Neuron (in vitro differentiated cells): ENCODE measurements at regions not wholly inside any gene's neighbourhood (a gene's known extent, or its start where the extent isn't known, plus 50 kb on each side); places are given as distances from the start of the nearest gene placed in this dataset.

Experiments used
- H2AFZ ChIP-seq: one replicate; pipeline ENCODE4 v1.6.1; 2013; ENCODE audit warnings: low read depth, mild to moderate bottlenecking, inconsistent platforms, low read length, moderate library complexity
- H3K27me3 ChIP-seq: one replicate; pipeline ENCODE4 v1.6.1; 2013; ENCODE audit warnings: low read length; ENCODE audit not compliant: insufficient read depth
- H3K36me3 ChIP-seq: one replicate; pipeline ENCODE4 v1.6.1; 2013; ENCODE audit warnings: low read length; ENCODE audit not compliant: insufficient read depth
- H3K4me1 ChIP-seq: one replicate; pipeline ENCODE4 v1.6.1; 2013; ENCODE audit warnings: low read length; ENCODE audit not compliant: insufficient read depth
- H3K4me3 ChIP-seq: 2 replicates; pipeline ENCODE4 v1.5.1; 2013; ENCODE audit warnings: mild to moderate bottlenecking, low read length, moderate library complexity
- H3K9me3 ChIP-seq: one replicate; pipeline ENCODE4 v1.6.1; 2013; ENCODE audit warnings: low read length

DNA sequence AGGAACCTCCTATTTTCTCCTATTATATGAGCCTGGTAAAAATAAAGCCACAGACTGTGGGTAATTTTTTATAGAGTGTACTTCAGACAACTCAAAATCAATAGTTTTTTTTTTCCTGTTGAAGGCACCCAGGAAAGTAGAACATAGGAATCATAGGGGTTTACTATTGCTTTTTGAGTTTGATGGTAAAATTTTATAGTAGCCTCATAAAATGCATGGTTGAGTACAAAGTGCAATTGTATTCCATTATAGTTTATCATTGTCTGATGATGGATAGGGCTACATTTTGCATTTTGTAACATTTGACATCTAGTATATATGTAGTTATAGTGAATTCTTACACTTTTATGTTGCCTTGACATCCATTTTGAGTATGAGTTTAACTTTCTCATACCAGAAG lies 455.0 kb downstream of the STIM2 start:
- Histone ChIP-seq H3K4me1 (peaks cover 11% of the 10 kb centered on the region), H3K9me3 (no peaks in the 10 kb centered on the region), H3K36me3 (no peaks in the 10 kb centered on the region), H3K27me3 (no peaks in the 10 kb centered on the region), H3K4me3 (no peak overlapping the region), H2AFZ (no peak overlapping the region)

DNA sequence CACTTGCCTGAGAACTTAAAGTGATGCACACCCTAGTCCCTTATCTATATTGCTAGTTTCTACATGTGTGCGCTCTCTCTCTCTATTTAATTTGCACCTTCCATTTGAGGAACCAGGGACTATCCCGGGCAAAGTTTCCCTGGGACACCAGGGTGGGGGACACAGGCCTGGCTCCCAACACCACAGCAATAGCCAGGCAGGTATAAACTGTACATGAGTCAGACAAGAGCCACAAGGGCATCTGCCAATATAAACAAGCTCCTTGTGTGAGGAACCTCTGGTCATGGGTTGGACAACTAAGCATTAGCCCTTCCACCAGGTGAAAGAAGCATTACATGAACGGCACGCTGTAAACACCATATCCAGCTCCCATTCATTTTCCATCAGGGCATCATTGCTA lies 455.5 kb downstream of the STIM2 start:
- no peaks in the 10 kb centered on the region for H3K27me3 ChIP-seq
- peaks cover 11% of the 10 kb centered on the region for H3K4me1 ChIP-seq
- H3K4me3 ChIP-seq = no peak overlapping the region
- H3K36me3 ChIP-seq = no peaks in the 10 kb centered on the region
- no peak overlapping the region for H2AFZ ChIP-seq
- H3K9me3 ChIP-seq = no peaks in the 10 kb centered on the region

GRCh38 chr4:27318740-27319139 lies 458.1 kb downstream of the STIM2 start:
- no peak overlapping the region for H2AFZ ChIP-seq
- peaks cover 6% of the 10 kb centered on the region for H3K4me1 ChIP-seq
- no peaks in the 10 kb centered on the region for H3K36me3 ChIP-seq
- H3K9me3 ChIP-seq = no peaks in the 10 kb centered on the region
- no peak overlapping the region for H3K4me3 ChIP-seq
- no peaks in the 10 kb centered on the region for H3K27me3 ChIP-seq

DNA sequence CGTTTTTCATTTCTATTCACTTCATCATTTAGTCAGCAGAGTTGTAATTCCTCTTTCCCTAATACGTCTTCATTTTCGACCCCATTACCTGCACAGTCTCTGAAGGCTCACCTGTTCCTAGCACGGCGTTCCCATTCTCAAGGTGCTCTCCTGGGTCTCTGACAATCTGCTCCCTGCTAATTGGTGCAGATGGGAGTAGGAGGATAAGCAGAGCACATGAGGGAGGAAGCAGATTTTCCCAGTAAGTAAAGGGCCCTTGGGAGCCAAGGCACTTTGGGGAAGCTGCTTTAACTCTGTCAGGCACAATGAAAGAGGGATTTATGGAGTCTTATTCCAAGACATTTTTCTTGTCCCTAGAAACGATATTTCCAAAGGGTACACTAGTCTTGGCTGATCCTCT lies 466.4 kb downstream of the STIM2 start:
- no peaks in the 10 kb centered on the region for H3K27me3 ChIP-seq
- no peaks in the 10 kb centered on the region for H3K36me3 ChIP-seq
- H3K4me3 ChIP-seq = no peak overlapping the region
- H2AFZ ChIP-seq = no peak overlapping the region
- H3K4me1 ChIP-seq = no peaks in the 10 kb centered on the region
- H3K9me3 ChIP-seq = no peaks in the 10 kb centered on the region

DNA sequence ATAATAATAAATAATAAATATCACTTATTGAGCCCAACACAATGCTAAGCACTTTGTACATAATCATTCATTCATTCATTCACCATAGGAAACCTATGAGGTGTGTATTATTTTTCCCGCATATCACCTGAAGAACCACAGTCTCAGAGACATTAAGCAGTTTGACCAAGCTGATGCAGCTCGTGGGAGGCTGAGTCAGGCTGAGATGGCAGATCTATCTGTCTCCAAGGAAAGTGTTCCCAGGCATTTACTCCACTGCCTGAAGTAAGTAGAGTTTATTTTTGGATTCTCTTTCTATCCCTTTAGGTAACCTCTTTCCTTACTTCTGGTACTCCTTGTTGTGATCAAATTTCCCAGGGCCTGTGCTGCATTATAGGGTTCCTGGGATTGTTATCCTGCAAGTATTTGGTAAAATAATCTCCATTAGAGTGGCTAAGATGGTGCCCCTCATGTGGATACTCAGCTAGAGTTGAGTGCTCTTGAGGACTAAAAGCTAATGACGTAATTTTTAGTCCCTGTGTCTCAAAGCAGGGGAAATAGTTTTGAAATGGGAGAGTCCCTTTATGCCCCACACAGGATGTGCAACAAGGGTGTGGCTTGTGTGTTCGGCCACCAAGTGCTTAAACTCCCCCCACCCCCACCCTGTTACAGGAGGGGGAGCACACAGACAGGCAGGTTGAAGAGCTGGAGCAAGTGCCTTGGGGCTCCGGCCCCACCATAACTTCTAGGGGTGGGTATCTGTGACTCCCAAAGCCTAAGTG lies 467.0 kb downstream of the STIM2 start:
- Histone ChIP-seq H3K36me3 (no peaks in the 10 kb centered on the region), H3K4me3 (no peak overlapping the region), H3K27me3 (no peaks in the 10 kb centered on the region), H3K4me1 (no peaks in the 10 kb centered on the region), H2AFZ (no peak overlapping the region), H3K9me3 (no peaks in the 10 kb centered on the region)

DNA sequence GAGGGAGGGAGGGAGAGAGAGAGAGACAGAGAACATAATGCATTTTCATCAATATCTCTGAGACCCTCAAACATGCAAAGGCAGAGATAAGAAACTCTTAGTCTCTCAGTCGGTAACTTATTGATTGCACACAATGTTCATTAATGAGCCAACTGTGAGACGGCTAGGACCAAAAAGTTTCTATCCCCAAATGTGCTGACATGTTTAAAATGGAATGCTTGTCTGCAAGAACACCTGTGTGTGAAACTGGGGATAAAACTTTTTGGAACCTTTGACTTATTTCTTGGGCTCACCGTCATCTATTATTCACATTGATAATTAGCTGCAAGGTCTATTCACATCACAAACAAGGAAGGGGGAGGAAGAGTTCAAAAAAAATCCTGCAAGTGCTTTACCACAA lies 477.9 kb downstream of the STIM2 start:
- no peak overlapping the region for H2AFZ ChIP-seq
- no peaks in the 10 kb centered on the region for H3K4me1 ChIP-seq
- no peak overlapping the region for H3K4me3 ChIP-seq
- no peaks in the 10 kb centered on the region for H3K27me3 ChIP-seq
- no peaks in the 10 kb centered on the region for H3K36me3 ChIP-seq
- no peaks in the 10 kb centered on the region for H3K9me3 ChIP-seq

GRCh38 chr4:27343411-27343810 lies 482.8 kb downstream of the STIM2 start:
- Histone ChIP-seq H2AFZ (no peak overlapping the region), H3K4me3 (no peak overlapping the region), H3K4me1 (no peaks in the 10 kb centered on the region), H3K9me3 (no peaks in the 10 kb centered on the region), H3K36me3 (no peaks in the 10 kb centered on the region), H3K27me3 (no peaks in the 10 kb centered on the region)

GRCh38 chr4:27350161-27350560 lies 489.5 kb downstream of the STIM2 start:
- H3K27me3 ChIP-seq = no peaks in the 10 kb centered on the region
- H3K9me3 ChIP-seq = no peaks in the 10 kb centered on the region
- H3K4me3 ChIP-seq = no peak overlapping the region
- no peak overlapping the region for H2AFZ ChIP-seq
- no peaks in the 10 kb centered on the region for H3K4me1 ChIP-seq
- H3K36me3 ChIP-seq = no peaks in the 10 kb centered on the region

DNA sequence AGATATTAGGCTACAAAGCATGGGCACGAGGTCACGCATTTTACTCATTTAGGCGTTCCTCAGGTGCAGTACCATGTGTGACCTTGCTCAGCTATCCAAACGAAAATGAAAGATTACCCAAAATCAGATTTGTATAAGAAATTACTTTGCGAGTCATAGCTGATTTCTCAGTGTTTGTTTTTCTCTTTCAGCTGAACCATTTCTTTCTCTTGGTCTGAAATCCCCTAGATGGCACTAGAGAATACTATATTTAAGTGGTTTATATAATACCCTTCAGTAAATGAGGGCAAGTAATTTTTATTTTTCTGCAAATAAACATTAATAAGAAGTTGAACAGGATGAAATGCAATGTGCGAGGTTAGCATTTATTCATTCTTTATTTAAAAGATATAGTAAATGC lies 496.6 kb downstream of the STIM2 start:
- no peaks in the 10 kb centered on the region for H3K9me3 ChIP-seq
- H2AFZ ChIP-seq = no peak overlapping the region
- no peaks in the 10 kb centered on the region for H3K36me3 ChIP-seq
- no peaks in the 10 kb centered on the region for H3K27me3 ChIP-seq
- H3K4me3 ChIP-seq = no peak overlapping the region
- H3K4me1 ChIP-seq = peaks cover 23% of the 10 kb centered on the region

DNA sequence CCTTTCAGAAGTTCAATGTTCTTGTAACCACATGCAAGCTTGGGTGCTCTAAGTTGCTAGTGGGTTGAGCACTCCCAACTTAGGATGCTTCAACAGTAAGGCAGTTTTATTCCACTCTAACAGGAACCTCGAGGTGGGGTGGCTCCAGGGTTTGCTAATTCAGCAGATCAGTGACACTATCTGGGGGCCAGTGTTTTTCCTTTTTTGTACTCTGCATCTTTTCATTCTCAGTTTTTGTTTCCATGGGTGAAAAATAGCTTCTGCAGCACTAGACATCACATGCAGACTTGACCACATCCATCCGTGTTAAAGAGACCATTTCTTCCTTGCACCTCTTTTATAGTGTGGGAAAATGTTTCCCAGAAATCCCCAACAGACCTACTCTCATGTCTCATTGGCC lies 497.6 kb downstream of the STIM2 start:
- Histone ChIP-seq H3K4me3 (no peak overlapping the region), H3K36me3 (no peaks in the 10 kb centered on the region), H3K27me3 (no peaks in the 10 kb centered on the region), H3K9me3 (no peaks in the 10 kb centered on the region), H3K4me1 (peaks cover 23% of the 10 kb centered on the region), H2AFZ (no peak overlapping the region)

GRCh38 chr4:27360131-27360530 lies 499.5 kb downstream of the STIM2 start:
- Histone ChIP-seq H2AFZ (peak overlapping the region; percentile 34), H3K4me1 (peaks cover 23% of the 10 kb centered on the region), H3K4me3 (no peak overlapping the region), H3K27me3 (no peaks in the 10 kb centered on the region), H3K36me3 (no peaks in the 10 kb centered on the region), H3K9me3 (no peaks in the 10 kb centered on the region)

DNA sequence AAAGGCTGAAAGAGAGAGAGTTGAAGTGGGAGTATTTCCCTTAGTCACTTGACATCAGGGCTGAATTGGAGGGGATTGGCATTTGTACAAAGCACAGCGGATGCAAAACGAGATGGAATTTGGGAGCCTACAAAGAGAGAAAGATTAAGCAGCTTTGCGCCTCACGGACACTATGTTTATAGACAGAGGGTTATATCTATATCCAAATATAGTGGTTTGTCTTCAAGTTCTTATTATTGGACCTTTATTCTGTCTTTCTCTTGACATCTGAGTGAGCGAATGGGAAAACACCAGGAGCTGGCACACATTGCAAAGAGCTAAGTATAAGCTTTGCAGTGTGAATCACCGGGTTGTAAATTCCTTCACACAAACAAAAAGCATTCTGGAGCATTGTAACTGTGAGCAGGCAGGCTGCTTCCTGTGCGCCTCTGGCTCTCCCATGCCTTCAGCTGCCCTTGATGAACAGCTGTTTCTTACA lies 500.2 kb downstream of the STIM2 start:
- Histone ChIP-seq H3K4me1 (peaks cover 23% of the 10 kb centered on the region), H3K9me3 (no peaks in the 10 kb centered on the region), H3K36me3 (no peaks in the 10 kb centered on the region), H2AFZ (peak overlapping the region; percentile 34), H3K27me3 (no peaks in the 10 kb centered on the region), H3K4me3 (peak overlapping the region; percentile 31)

DNA sequence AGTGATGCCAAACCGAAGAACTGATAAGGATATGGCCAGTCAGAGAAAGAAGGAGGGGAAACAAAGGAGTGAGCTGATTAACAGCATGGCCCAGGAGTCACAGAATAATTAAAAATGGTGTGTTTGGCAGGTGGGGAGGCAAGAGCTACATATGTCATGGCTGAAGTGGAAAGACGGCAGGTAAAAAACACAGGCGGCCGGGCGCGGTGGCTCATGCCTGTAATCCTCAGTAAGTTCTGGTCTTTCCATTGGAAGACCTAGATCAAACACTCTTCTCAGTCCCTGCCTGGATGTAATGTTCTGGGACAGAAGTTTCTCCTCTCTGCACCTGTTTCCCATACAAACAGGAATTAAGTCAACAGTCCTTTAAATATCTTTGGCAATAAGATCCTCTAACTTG lies 503.9 kb downstream of the STIM2 start:
- Histone ChIP-seq H3K9me3 (no peaks in the 10 kb centered on the region), H2AFZ (no peak overlapping the region), H3K4me1 (peaks cover 23% of the 10 kb centered on the region), H3K4me3 (no peak overlapping the region), H3K27me3 (no peaks in the 10 kb centered on the region), H3K36me3 (no peaks in the 10 kb centered on the region)
